Breast epithelium (tissue), 4 donors: ENCODE measurements at regions not wholly inside any gene's neighbourhood (a gene's known extent, or its start where the extent isn't known, plus 50 kb on each side); places are given as distances from the start of the nearest gene placed in this dataset.

ENCODE experiments used
- DNase-seq, 2 donors: peaks; one replicate each; pipeline ENCODE4 v3.0.0-alpha.2; 2019; ENCODE audit warnings: low spot score in 2 of 2
- H3K27ac ChIP-seq, 2 donors: fragments of 200-600 bp; sonication (generic) in 1 of 2; one replicate each; pipeline ENCODE4 v1.5.1; 2016 to 2019; ENCODE audit warnings: mild to moderate bottlenecking in 1 of 2
- H3K27me3 ChIP-seq, 2 donors: fragments of 200-600 bp; sonication (generic) in 1 of 2; one replicate each; pipeline versions ENCODE4 v1.5.1 to v1.6.0; 2017 to 2019; ENCODE audit warnings: control low read depth in 1 of 2, mild to moderate bottlenecking in 1 of 2
- H3K36me3 ChIP-seq: fragments of 200-600 bp; one replicate; pipeline ENCODE4 v1.5.1; 2019
- H3K4me1 ChIP-seq, 2 donors: fragments of 200-600 bp; sonication (generic); one replicate each; pipeline ENCODE4 v1.5.1; 2016 to 2019; ENCODE audit warnings: control low read depth in 1 of 2
- H3K4me3 ChIP-seq, 3 donors: fragments of 200-600 bp; sonication (generic); 1 replicate in 2 of 3; 2 replicates in 1 of 3; pipeline ENCODE4 v1.5.1; 2016 to 2019; ENCODE audit warnings: mild to moderate bottlenecking in 3 of 3, moderate library complexity in 2 of 3
- H3K9me3 ChIP-seq, 2 donors: fragments of 200-600 bp; sonication (generic) in 1 of 2; one replicate each; pipeline ENCODE4 v1.5.1; 2016 to 2019; ENCODE audit warnings: control low read depth in 1 of 2
- POLR2A ChIP-seq: fragments of 450-650 bp; IDR thresholded peaks from one replicate; pipeline ENCODE4 v1.6.1; 2016; ENCODE audit warnings: antibody characterized with exemption, mild to moderate bottlenecking, moderate library complexity
- POLR2AphosphoS5 ChIP-seq, 3 donors: sonication (generic); formaldehyde crosslinking; IDR thresholded peaks; one replicate each; pipeline ENCODE4 v1.6.1; 2017; ENCODE audit warnings: antibody characterized with exemption in 3 of 3
- intact Hi-C: fragments of 100-400 bp; cut with DNase I; formaldehyde crosslinking; loops from one replicate; pipeline ENCODE4 v1.15.1; 2023; ENCODE audit warnings: low total_unique reads
- TF ChIP-seq, protein P1 (sequence below), 3 donors: fragments of 450-650 bp; IDR thresholded peaks; one replicate each; pipeline ENCODE4 v1.5.1; 2016 to 2017; ENCODE audit warnings: antibody characterized with exemption in 3 of 3, mild to moderate bottlenecking in 3 of 3, moderate library complexity in 3 of 3

DNA sequence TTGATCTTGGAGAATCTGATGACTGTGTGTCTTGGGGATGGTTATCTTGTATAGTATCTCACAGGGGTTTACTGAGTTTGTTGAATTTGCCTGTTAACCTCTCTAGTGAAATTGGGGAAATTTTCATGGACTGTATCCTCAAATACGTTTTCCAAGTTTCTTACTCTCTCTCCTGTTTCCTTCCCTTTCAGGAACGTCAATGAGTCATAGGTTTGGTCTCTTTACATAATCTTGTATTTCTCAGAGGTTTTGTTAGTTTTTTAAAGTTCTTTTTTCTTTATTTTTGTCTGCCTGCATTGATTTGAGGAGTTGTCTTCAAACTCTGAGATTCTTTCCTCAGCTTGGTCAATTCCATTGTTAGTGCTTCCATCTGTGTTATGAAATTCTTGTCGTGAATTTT, 227.7 kb upstream of the GPRIN3 start:
- Histone ChIP-seq H3K4me1 (no peaks in the 10 kb centered on the region), H3K9me3 (no peaks in the 10 kb centered on the region), H3K27me3 (no peaks in the 10 kb centered on the region), H3K36me3 (no peaks in the 10 kb centered on the region), H3K4me3 (no peak overlapping the region), H3K27ac (no peak overlapping the region)
- TF ChIP-seq, protein P1, sequence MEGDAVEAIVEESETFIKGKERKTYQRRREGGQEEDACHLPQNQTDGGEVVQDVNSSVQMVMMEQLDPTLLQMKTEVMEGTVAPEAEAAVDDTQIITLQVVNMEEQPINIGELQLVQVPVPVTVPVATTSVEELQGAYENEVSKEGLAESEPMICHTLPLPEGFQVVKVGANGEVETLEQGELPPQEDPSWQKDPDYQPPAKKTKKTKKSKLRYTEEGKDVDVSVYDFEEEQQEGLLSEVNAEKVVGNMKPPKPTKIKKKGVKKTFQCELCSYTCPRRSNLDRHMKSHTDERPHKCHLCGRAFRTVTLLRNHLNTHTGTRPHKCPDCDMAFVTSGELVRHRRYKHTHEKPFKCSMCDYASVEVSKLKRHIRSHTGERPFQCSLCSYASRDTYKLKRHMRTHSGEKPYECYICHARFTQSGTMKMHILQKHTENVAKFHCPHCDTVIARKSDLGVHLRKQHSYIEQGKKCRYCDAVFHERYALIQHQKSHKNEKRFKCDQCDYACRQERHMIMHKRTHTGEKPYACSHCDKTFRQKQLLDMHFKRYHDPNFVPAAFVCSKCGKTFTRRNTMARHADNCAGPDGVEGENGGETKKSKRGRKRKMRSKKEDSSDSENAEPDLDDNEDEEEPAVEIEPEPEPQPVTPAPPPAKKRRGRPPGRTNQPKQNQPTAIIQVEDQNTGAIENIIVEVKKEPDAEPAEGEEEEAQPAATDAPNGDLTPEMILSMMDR (IDR thresholded peaks at IDR 0.05): no peak
- TF ChIP-seq POLR2A (no peak), POLR2AphosphoS5 (IDR thresholded peaks at IDR 0.05) (no peak)
- intact Hi-C loops: no loop called here
- DNase-seq: no peak

DNA sequence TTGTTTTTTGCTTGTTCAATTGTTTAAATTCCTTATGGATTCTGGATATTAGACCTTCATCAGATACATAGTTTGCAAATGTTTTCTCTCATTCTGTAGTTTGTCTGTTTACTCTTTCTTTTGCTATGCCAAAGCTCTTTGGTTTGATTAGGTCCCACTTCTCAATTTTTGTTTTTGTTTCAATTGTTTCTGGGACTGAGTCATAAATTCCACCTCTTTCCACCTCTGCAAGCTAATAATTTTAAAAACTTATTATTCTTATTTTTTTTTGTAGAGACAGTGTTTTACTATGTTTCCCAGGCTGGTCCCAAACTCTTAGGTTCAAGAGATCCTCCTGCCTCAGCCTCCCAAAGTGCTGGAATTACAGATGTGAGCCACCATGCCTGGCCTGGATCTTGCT, 226.8 kb upstream of the GPRIN3 start:
- Histone ChIP-seq H3K9me3 (no peaks in the 10 kb centered on the region), H3K27me3 (no peaks in the 10 kb centered on the region), H3K27ac (no peak overlapping the region), H3K4me3 (no peak overlapping the region), H3K36me3 (no peaks in the 10 kb centered on the region), H3K4me1 (no peaks in the 10 kb centered on the region)
- DNase-seq: no peak
- TF ChIP-seq POLR2AphosphoS5 (IDR thresholded peaks at IDR 0.05): no peak
- TF ChIP-seq, protein P1 (IDR thresholded peaks at IDR 0.05): no peak
- TF ChIP-seq POLR2A: no peak
- intact Hi-C loops: no loop called here

DNA sequence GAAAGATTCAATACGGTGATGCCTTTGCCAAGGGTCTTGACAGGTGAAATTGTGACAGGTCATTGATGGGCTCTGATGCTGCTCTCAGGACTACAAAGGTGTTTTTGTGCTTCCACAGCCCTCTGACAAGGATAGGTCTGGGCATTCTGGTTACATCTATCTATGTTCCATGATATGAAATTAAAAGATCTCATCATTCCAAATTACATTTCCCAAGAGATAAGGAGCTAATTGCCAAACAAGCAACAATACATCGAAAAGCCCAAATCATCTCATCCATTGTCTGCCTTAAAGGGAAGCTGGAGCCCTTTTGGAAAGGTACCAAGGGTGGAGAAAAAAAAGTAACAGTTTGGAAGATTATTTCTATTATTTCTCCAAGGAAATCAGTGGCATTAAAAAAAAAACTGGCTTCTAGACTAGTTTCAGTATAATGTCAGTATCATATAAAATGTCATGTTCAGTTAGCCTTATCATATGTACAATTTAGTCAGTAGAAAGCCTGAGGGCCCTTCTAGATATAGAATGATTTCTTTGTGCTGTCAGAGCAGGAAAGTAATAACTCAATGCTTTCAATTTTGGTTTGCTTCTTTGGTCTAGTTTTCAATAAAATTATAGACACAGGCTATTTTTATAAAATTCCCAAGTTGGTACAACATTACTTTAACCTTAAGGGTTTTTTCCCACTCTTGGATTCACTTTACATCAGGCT, 224.5 kb upstream of the GPRIN3 start:
- no peak overlapping the region for H3K27ac ChIP-seq
- no peak for DNase-seq
- no peaks in the 10 kb centered on the region for H3K9me3 ChIP-seq
- H3K27me3 ChIP-seq: no peaks in the 10 kb centered on the region
- H3K36me3 ChIP-seq: no peaks in the 10 kb centered on the region
- H3K4me3 ChIP-seq: no peak overlapping the region
- H3K4me1 ChIP-seq: no peaks in the 10 kb centered on the region
- no peak for TF ChIP-seq POLR2A
- TF ChIP-seq POLR2AphosphoS5 (IDR thresholded peaks at IDR 0.05): no peak
- TF ChIP-seq, protein P1 (IDR thresholded peaks at IDR 0.05): no peak
- intact Hi-C loops: no loop called here

DNA sequence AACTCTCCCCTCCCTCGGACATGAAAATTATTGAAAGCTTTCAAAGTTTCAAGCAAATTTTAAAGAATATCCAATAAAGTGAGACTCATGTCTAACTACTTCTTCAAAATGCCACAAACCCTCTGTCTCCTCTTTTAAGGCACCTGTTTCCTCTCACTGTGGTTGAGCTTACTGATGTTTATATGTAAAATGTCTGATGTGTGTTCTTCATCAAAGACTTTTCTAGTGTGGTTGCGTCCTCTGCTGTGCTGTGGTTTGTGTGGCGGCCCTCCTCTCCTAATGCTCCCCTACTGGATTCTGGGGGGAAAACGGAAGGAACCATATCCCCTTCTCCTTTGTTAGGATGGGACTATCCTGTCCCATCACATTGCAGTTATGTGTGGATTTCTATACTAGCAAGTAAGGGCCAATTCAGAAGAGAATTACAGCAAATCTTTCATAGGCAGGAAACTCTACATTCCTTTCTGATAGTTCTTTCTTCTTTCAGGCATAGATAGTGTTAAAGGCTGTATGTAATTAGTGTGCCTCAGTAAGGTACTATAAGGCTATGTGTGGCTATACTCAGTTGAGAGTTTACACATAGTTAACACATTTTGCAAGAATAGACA, 221.0 kb upstream of the GPRIN3 start:
- TF ChIP-seq, protein P1 (IDR thresholded peaks at IDR 0.05): no peak
- no peak for TF ChIP-seq POLR2AphosphoS5 (IDR thresholded peaks at IDR 0.05)
- TF ChIP-seq POLR2A: no peak
- H3K4me1 ChIP-seq: no peaks in the 10 kb centered on the region
- no peaks in the 10 kb centered on the region for H3K27me3 ChIP-seq
- no peak for DNase-seq
- intact Hi-C loops: no loop called here
- no peak overlapping the region for H3K4me3 ChIP-seq
- H3K27ac ChIP-seq: no peak overlapping the region
- H3K36me3 ChIP-seq: no peaks in the 10 kb centered on the region
- no peaks in the 10 kb centered on the region for H3K9me3 ChIP-seq

DNA sequence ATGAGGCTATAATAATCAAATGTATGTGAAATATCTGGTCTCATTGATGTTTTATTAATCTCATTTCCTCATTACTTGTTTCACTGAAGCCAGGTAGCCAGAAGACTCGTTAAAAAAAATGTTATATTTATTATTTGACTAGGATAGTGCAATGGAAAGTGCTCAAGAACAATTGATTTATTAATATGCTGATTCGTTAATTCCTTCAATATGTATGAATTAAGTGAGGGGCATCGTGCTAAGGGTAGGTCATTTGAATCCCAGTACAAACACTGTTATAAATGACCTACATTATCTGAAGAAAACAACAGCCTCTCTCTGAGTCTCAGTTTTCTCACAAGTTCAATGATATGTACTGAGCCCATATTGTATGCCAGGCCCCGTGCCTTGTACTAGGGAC, 214.2 kb upstream of the GPRIN3 start:
- no peaks in the 10 kb centered on the region for H3K9me3 ChIP-seq

More for the DNA sequence above, 214.2 kb upstream of the GPRIN3 start:
- Histone ChIP-seq H3K4me3 (no peak overlapping the region), H3K27ac (no peak overlapping the region), H3K4me1 (no peaks in the 10 kb centered on the region), H3K36me3 (no peaks in the 10 kb centered on the region), H3K27me3 (no peaks in the 10 kb centered on the region)
- no peak for DNase-seq
- no peak for TF ChIP-seq POLR2A
- TF ChIP-seq, protein P1 (IDR thresholded peaks at IDR 0.05): no peak
- no peak for TF ChIP-seq POLR2AphosphoS5 (IDR thresholded peaks at IDR 0.05)
- intact Hi-C loops: no loop called here
